ENCODE measurements at regions not wholly inside any gene's neighbourhood (a gene's known extent, or its start where the extent isn't known, plus 50 kb on each side); places are given as distances from the start of the nearest gene placed in this dataset.

DNA sequence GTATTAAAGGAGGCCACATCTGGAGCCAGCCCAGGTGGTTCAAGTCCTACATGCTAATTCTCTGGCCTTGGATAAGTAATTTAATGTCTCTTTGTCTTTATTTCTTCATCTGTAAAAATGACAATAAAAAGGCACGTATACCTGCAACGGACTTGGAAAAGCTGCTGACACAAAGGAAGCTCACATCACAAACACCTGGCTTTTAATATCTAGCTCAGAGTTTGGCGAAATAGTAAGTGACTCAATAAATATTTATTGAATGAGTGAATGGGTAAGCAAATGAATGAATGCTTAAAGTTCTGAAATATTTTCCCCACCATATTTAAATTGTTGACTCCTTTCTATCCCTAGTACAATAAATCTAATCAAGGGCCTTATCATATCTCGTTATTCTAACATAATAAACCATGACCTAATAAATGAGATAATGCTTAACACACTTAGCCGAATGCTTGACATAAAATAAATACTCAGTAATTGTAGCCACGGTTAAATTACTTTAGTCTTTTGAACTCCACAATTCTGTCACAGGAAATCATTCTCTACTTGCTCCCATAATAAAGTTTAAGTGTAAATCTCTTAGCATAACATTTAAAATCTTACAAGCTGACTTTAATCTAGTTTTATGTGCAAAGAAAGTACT lies 74.7 kb upstream of the PALMD start:
- no peak for DNase-seq (ENCODE audit: low read depth, low spot score)

DNA sequence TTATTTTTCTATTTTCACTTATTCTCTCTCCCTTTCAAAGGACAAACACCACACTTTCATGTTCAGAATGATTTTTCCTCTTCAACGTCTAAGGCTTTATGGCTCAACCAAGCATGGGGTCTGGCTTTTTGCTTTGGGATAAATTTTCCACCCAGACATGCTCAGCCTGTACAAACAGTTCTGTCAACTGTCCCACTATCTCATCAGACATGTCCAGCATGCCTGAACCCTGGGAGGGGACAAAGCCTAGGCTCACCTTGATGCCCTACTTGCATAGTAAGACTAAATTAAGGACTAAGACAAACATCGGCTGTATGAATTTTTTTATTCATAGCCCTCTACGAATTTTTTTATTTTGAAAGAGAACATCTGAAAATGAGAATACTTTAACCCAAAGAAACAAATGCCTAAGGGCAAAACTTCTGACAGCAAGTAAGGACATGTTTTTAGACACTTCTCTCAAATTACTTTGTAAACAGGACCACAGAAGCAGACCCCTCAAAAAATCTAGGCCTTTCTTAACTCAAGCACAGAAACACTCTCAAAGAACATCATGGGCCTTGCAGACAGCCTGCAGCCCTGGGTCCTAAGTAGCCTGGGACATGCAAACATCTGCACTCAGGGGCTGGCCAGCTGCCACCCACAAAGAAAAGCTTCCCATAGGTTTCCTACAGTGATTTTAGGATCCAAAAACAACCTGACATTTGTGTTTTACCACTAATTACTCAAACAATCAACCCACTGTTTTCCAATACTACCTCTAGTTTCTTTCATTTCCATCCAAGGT lies 72.3 kb upstream of the PALMD start:
- no peak for DNase-seq (ENCODE audit: low read depth, low spot score)

- no peak for DNase-seq (ENCODE audit: low read depth, low spot score)
Measured at GRCh38 chr1:99577313-99577712, 68.6 kb upstream of the PALMD start.

GRCh38 chr1:99579691-99580172 lies 66.2 kb upstream of the PALMD start:
- peak; percentile 61 for DNase-seq (ENCODE audit: low read depth, low spot score)

DNA sequence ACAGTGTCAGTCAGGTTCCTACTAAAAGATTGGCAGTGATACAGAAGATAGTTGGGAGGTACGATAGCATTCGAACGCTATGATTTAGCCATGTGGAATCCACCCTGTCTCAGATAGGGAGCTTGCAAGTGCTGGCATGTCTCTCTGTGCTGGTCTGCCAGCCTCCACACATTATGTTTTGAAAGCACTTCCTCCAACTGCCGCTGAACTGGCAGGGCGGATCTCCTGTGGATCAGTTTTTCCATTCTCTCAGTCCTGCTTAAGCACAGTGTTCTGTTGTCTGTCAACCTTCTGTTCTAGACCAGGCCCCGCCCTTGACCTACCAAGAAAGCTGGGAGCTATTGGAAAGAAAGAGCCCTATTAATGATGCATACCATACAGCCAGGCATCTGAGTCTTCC lies 65.5 kb upstream of the PALMD start:
- no peak for DNase-seq (ENCODE audit: low read depth, low spot score)

DNA sequence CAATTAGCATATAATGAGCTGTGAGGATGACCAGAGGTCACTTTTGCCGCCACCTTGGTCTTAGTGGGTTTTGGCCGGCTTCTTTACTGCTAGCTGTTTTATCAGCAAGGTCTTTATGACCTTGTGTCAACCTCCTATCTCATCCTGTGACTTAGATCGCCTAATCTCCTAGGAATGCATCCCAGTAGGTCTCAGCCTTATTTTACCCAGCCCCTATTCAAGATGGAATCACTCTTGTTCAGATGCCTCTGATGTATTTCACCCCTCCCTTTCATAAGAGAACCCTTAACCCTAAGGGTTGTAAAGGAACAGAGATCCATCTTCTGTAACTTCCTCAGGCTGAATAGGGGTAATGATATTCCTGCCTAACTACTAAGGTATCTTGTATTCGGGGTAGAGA lies 58.9 kb upstream of the PALMD start:
- no peak for DNase-seq (ENCODE audit: low read depth, low spot score)

DNA sequence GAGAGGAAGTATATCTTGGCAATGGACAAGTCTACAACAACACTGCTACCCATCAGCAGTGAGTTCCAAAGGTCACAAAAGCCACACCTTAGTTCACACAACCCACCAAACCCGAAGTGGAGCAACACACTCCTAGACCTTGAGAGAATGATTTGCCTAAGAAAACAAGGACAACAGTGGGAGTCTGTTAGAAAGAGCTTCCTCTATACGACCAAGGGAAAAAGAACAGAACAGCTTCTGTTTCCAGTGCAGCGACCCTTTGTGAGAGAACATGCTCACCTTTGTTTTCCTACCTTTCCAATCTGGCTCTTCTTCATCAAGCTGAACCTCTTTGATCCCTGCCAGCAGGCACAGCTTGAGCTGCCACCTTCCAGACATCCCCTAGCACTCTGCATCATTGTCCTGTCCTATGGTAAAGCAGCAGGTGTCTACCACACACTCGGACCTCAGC lies 56.7 kb upstream of the PALMD start:
- no peak for DNase-seq (ENCODE audit: low read depth, low spot score)

DNA sequence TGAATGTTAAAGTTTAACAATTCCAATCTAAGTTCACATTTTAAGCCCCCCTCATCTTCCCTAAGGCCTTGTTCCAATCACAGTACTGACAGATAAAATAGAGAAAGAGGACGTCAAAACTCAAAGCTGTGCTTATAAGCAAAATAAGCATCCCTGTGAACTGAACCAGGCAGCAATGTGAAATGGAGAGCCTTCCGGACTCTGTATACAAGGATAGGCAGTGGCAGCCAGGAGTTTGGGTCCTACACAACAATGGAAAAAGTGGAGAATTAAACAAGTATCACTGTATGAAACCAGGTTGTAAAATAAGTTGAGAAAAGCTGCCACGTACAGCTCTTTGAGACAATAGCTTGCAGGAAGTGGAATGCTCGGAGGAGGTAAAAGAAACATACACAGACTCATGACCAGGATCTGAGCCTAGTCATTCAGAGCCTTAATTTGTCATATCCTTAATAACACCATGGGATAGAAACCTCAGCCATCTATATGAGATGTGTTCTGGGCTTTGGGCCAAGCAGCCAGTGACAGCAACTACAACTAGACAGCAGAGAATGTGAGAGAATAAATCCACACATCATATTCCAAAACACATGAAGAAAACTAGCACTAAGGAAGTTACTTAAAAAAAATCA lies 55.2 kb upstream of the PALMD start:
- peak; percentile 53 for DNase-seq (ENCODE audit: low read depth, low spot score)

GRCh38 chr1:99591886-99592285 lies 54.0 kb upstream of the PALMD start:
- DNase-seq (ENCODE audit: low read depth, low spot score): no peak

DNA sequence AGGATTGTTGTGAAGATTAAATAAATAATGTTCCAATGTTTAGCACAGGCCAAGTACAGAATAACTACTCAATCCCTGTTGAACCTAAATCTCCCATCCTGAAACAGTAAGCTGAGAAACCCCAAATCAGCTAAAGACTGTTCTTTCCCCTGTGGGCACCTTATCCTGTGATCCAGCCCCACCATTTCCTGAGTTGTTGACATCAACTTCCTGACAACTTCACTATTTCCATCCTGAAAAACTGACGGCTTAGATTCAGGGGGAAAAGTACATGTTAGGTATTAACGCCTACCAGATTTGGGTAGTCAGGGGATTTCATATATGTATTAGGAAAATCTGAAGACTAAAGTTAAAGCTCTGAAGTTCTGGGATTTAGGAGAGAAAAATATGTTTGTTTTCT lies 51.7 kb upstream of the PALMD start:
- no peak for DNase-seq (ENCODE audit: low read depth, low spot score)

GRCh38 chr1:99595041-99595440 lies 50.9 kb upstream of the PALMD start:
- DNase-seq (ENCODE audit: low read depth, low spot score): no peak

DNA sequence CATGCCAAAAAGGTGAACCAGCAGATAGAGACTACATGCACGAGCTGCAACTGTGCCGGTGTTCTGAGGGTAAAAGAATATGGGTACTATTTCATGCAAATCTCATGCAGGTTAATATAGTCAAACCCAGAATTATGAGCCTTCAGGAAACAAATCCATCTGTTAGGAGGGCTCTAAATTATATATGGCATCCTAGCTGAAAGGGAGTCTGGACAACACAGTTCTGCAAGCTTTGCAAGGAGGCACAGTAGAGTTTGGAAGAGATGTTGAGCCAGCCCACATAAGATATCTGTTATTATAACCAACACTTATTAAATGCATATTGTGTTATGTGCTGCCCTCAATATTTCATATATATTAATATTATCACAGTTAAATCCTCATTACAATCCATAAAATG lies 50.5 kb upstream of the PALMD start:
- DNase-seq (ENCODE audit: low read depth, low spot score): no peak
